OCI-LY1 (cell line): ENCODE measurements at regions not wholly inside any gene's neighbourhood (a gene's known extent, or its start where the extent isn't known, plus 50 kb on each side); places are given as distances from the start of the nearest gene placed in this dataset.

ENCODE experiments used
- EZH2 ChIP-seq: fragments of 200-600 bp; sonication (generic), shearing (Covaris generic); IDR thresholded peaks from 2 replicates; pipeline ENCODE4 v1.8.0; 2017; ENCODE audit warnings: borderline replicate concordance, mixed run types, mild to moderate bottlenecking, antibody characterized with exemption, low read length, moderate library complexity, mixed read lengths
- TF ChIP-seq, protein P1 (sequence below): fragments of 200-600 bp; sonication (generic), shearing (Covaris generic); IDR thresholded peaks from 2 replicates; pipeline ENCODE4 v1.5.1; 2017; ENCODE audit warnings: mild to moderate bottlenecking, antibody characterized with exemption, low read length, moderate library complexity, mixed read lengths

DNA sequence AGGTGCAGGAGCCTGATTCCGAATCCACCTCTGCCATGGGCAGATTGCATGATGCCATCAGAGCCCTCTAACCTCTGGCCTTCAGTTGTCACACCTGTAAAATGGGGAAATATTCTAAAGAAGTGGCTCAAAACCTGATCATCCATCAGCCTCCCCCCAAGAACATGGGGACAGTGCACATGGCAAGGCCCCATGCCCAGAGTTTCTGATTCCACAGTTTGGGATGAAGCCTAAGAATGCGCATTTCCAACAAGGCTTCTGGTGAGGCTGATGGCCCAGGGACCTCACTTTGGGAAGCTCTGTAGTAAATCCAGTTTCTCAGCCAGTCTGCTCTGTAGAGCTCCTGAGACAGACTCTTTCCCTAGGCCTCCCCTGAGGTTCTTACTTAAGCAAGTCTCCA is 119.9 kb upstream of the CD93 start:
- TF ChIP-seq, protein P1, sequence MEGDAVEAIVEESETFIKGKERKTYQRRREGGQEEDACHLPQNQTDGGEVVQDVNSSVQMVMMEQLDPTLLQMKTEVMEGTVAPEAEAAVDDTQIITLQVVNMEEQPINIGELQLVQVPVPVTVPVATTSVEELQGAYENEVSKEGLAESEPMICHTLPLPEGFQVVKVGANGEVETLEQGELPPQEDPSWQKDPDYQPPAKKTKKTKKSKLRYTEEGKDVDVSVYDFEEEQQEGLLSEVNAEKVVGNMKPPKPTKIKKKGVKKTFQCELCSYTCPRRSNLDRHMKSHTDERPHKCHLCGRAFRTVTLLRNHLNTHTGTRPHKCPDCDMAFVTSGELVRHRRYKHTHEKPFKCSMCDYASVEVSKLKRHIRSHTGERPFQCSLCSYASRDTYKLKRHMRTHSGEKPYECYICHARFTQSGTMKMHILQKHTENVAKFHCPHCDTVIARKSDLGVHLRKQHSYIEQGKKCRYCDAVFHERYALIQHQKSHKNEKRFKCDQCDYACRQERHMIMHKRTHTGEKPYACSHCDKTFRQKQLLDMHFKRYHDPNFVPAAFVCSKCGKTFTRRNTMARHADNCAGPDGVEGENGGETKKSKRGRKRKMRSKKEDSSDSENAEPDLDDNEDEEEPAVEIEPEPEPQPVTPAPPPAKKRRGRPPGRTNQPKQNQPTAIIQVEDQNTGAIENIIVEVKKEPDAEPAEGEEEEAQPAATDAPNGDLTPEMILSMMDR = no peak
- TF ChIP-seq EZH2 = no peak
